ENCODE measurements at regions not wholly inside any gene's neighbourhood (a gene's known extent, or its start where the extent isn't known, plus 50 kb on each side); places are given as distances from the start of the nearest gene placed in this dataset.

- Histone ChIP-seq H3F3A (ENCODE audit: low read length, unreplicated experiment) (no peaks in the 10 kb centered on the region), H3K9me2 (replicated peaks; ENCODE audit: low read length) (no peaks in the 10 kb centered on the region), H3K4me2 (ENCODE audit: low read length) (no peak overlapping the region), H3K9me3 (ENCODE audit: low read length) (no peaks in the 10 kb centered on the region), H3K27ac (ENCODE audit: low read length) (no peak overlapping the region), H3K4me3 (ENCODE audit: low read length) (no peak overlapping the region), H3K36me3 (ENCODE audit: low read depth, low read length) (no peaks in the 10 kb centered on the region), H3K4me1 (ENCODE audit: insufficient read depth, low read length) (peaks cover 28% of the 10 kb centered on the region), H4K20me1 (ENCODE audit: low read length) (no peaks in the 10 kb centered on the region), H3K79me2 (ENCODE audit: low read length) (no peaks in the 10 kb centered on the region), H2AFZ (ENCODE audit: low read length) (no peak overlapping the region), H3K9ac (ENCODE audit: low read length) (no peak overlapping the region), H3K27me3 (ENCODE audit: low read length) (no peaks in the 10 kb centered on the region)
- ChIA-PET POLR2A (ENCODE audit: unreplicated experiment) (no interaction called here), CTCF (no interaction called here)
- TF ChIP-seq EZH2phosphoT487 (IDR thresholded peaks at IDR 0.05; ENCODE audit: borderline replicate concordance, low read length) (no peak), EZH2 (IDR thresholded peaks at IDR 0.05; ENCODE audit: low read length, unreplicated experiment) (no peak), CTCF (conservative IDR thresholded peaks at IDR 0.05; ENCODE audit: low read depth, low read length) (no peak)
- intact Hi-C loops (cut with micrococcal nuclease), result no loop called here
- ATAC-seq, result no peak
- no TSS peak for BruUV-seq (replicated peaks)
- DNase-seq, result no peak
Observed at GRCh38 chr5:125396462-125396861, 650.0 kb upstream of the ZNF608 start.

GRCh38 chr5:125398466-125398865 lies 652.0 kb upstream of the ZNF608 start:
- H3K9me2 ChIP-seq (replicated peaks; ENCODE audit: low read length), result no peaks in the 10 kb centered on the region
- intact Hi-C loops (cut with micrococcal nuclease), result no loop called here
- no TSS peak for BruUV-seq (replicated peaks)
- ChIA-PET CTCF (no interaction called here), POLR2A (ENCODE audit: unreplicated experiment) (no interaction called here)
- H3K79me2 ChIP-seq (ENCODE audit: low read length), result no peaks in the 10 kb centered on the region
- no peak overlapping the region for H3K27ac ChIP-seq (ENCODE audit: low read length)
- no peaks in the 10 kb centered on the region for H3K36me3 ChIP-seq (ENCODE audit: low read depth, low read length)
- H3K9me3 ChIP-seq (ENCODE audit: low read length), result no peaks in the 10 kb centered on the region
- TF ChIP-seq EZH2 (IDR thresholded peaks at IDR 0.05; ENCODE audit: low read length, unreplicated experiment) (no peak), EZH2phosphoT487 (IDR thresholded peaks at IDR 0.05; ENCODE audit: borderline replicate concordance, low read length) (no peak), CTCF (conservative IDR thresholded peaks at IDR 0.05; ENCODE audit: low read depth, low read length) (no peak)
- H3K4me1 ChIP-seq (ENCODE audit: insufficient read depth, low read length), result peaks cover 46% of the 10 kb centered on the region
- no peak overlapping the region for H3K4me2 ChIP-seq (ENCODE audit: low read length)
- H3K9ac ChIP-seq (ENCODE audit: low read length), result no peak overlapping the region
- no peak for DNase-seq
- no peaks in the 10 kb centered on the region for H3K27me3 ChIP-seq (ENCODE audit: low read length)
- H4K20me1 ChIP-seq (ENCODE audit: low read length), result no peaks in the 10 kb centered on the region
- ATAC-seq, result no peak
- no peak overlapping the region for H2AFZ ChIP-seq (ENCODE audit: low read length)
- no peaks in the 10 kb centered on the region for H3F3A ChIP-seq (ENCODE audit: low read length, unreplicated experiment)
- no peak overlapping the region for H3K4me3 ChIP-seq (ENCODE audit: low read length)

GRCh38 chr5:125399885-125400284 lies 653.4 kb upstream of the ZNF608 start:
- no peaks in the 10 kb centered on the region for H3K27me3 ChIP-seq (ENCODE audit: low read length)
- DNase-seq (peak; percentile 49), ATAC-seq (peak; percentile 35)
- no peaks in the 10 kb centered on the region for H3K9me2 ChIP-seq (replicated peaks; ENCODE audit: low read length)
- no peaks in the 10 kb centered on the region for H3K79me2 ChIP-seq (ENCODE audit: low read length)
- peak overlapping the region; percentile 51; the same call in 1 of the 2 replicates for H3K4me2 ChIP-seq (ENCODE audit: low read length)
- H3K36me3 ChIP-seq (ENCODE audit: low read depth, low read length), result no peaks in the 10 kb centered on the region
- no TSS peak for BruUV-seq (replicated peaks)
- no peak for TF ChIP-seq EZH2phosphoT487 (IDR thresholded peaks at IDR 0.05; ENCODE audit: borderline replicate concordance, low read length)
- no peak for TF ChIP-seq CTCF (conservative IDR thresholded peaks at IDR 0.05; ENCODE audit: low read depth, low read length)
- no peak for TF ChIP-seq EZH2 (IDR thresholded peaks at IDR 0.05; ENCODE audit: low read length, unreplicated experiment)
- peak overlapping the region; percentile 55 for H3K27ac ChIP-seq (ENCODE audit: low read length)
- H3F3A ChIP-seq (ENCODE audit: low read length, unreplicated experiment), result no peaks in the 10 kb centered on the region
- H2AFZ ChIP-seq (ENCODE audit: low read length), result no peak overlapping the region
- H3K4me1 ChIP-seq (ENCODE audit: insufficient read depth, low read length), result peaks cover 37% of the 10 kb centered on the region
- H3K9ac ChIP-seq (ENCODE audit: low read length), result no peak overlapping the region
- CTCF ChIA-PET, result interaction anchor here (0.8 kb wide), 1 partner anchor 352 kb away, joined by 4 read pairs; no protein-coding TSS in a partner anchor
- H4K20me1 ChIP-seq (ENCODE audit: low read length), result no peaks in the 10 kb centered on the region
- no peaks in the 10 kb centered on the region for H3K9me3 ChIP-seq (ENCODE audit: low read length)
- no peak overlapping the region for H3K4me3 ChIP-seq (ENCODE audit: low read length)
- POLR2A ChIA-PET (ENCODE audit: unreplicated experiment), result interaction anchor here (0.7 kb wide), 1 partner anchor 11 kb away, joined by 3 read pairs; no protein-coding TSS in a partner anchor
- intact Hi-C loops (cut with micrococcal nuclease), result loop anchor here (10.0 kb wide), 1 partner anchor 495 kb away; no protein-coding TSS in a partner anchor
